ENCODE measurements at regions not wholly inside any gene's neighbourhood (a gene's known extent, or its start where the extent isn't known, plus 50 kb on each side); places are given as distances from the start of the nearest gene placed in this dataset.

GRCh38 chr9:13386935-13387733, 107.6 kb upstream of the MPDZ start (continued):
- TF ChIP-seq REST (IDR thresholded peaks at IDR 0.05; ENCODE audit: unreplicated experiment) (no peak), EZH2 (IDR thresholded peaks at IDR 0.05; ENCODE audit: low read depth, unreplicated experiment) (no peak), ETS1 (IDR thresholded peaks at IDR 0.05) (no peak), POLR2AphosphoS5 (IDR thresholded peaks at IDR 0.05; ENCODE audit: low read depth) (no peak), NANOG (IDR thresholded peaks at IDR 0.05; ENCODE audit: borderline replicate concordance) (no peak)

- Mint-ChIP-seq H3K27me3 (ENCODE audit: insufficient read depth, low read depth, poor library complexity) (no peaks in the 10 kb centered on the region), H3K36me3 (ENCODE audit: low read depth) (peaks cover 6% of the 10 kb centered on the region; the same call in 1 of the 3 replicates), H3K4me1 (no peaks in the 10 kb centered on the region), H3K4me3 (no peak overlapping the region), H3K9me3 (peaks cover 29% of the 10 kb centered on the region), H3K27ac (no peak overlapping the region)
- Histone ChIP-seq H3K4me3 (no peak overlapping the region), H3K9me2 (ENCODE audit: insufficient read depth) (no peaks in the 10 kb centered on the region), H3K36me3 (ENCODE audit: insufficient read depth) (no peaks in the 10 kb centered on the region; the same call in 1 of the 2 replicates), H3K79me2 (replicated peaks; ENCODE audit: insufficient read depth) (no peaks in the 10 kb centered on the region), H3K27ac (ENCODE audit: low read depth) (no peak overlapping the region), H3F3A (replicated peaks; ENCODE audit: low read depth) (no peaks in the 10 kb centered on the region), H3K27me3 (ENCODE audit: insufficient read depth) (no peaks in the 10 kb centered on the region), H3K4me1 (ENCODE audit: insufficient read depth) (no peaks in the 10 kb centered on the region), H4K20me1 (replicated peaks; ENCODE audit: insufficient read depth) (no peaks in the 10 kb centered on the region), H3K4me2 (no peak overlapping the region), H2AFZ (no peak overlapping the region)
- ATAC-seq (no peak), DNase-seq (ENCODE audit: low spot score) (no peak)
- TF ChIP-seq EZH2 (IDR thresholded peaks at IDR 0.05; ENCODE audit: low read depth, unreplicated experiment), result no peak
- no peak for TF ChIP-seq POLR2AphosphoS5 (IDR thresholded peaks at IDR 0.05; ENCODE audit: low read depth)
- TF ChIP-seq JUNB (IDR thresholded peaks at IDR 0.05; ENCODE audit: unreplicated experiment), result no peak
- TF ChIP-seq ETS1 (IDR thresholded peaks at IDR 0.05), result no peak
- no peak for TF ChIP-seq ZNF114 (CRISPR knock-in tag; IDR thresholded peaks at IDR 0.05)
- TF ChIP-seq STAT1 (IDR thresholded peaks at IDR 0.05; ENCODE audit: unreplicated experiment), result no peak
- TF ChIP-seq ZNF462 (CRISPR knock-in tag; IDR thresholded peaks at IDR 0.05), result no peak
- TF ChIP-seq NANOG (IDR thresholded peaks at IDR 0.05; ENCODE audit: borderline replicate concordance), result no peak
- TF ChIP-seq CREB1 (CRISPR knock-in tag; IDR thresholded peaks at IDR 0.05; ENCODE audit: low read depth), result no peak
These were observed 106.8 kb upstream of the MPDZ start for GRCh38 chr9:13386316-13386715.

Measured in GM23338 (cell line).